H1 (cell line): ENCODE measurements at regions not wholly inside any gene's neighbourhood (a gene's known extent, or its start where the extent isn't known, plus 50 kb on each side); places are given as distances from the start of the nearest gene placed in this dataset.

Experiments
- ATF2 ChIP-seq: IDR thresholded peaks from 2 replicates; pipeline ENCODE4 v1.6.1; 2012; ENCODE audit warnings: low read length, inconsistent platforms
- BCL11A ChIP-seq, 2 experiments: IDR thresholded peaks; one replicate each; pipeline ENCODE4 v1.6.1; 2011; ENCODE audit warnings: low read depth in 2 of 2, low read length in 2 of 2, mild to moderate bottlenecking in 2 of 2
- BRCA1 ChIP-seq: IDR thresholded peaks from 2 replicates; pipeline ENCODE4 v1.6.1; 2012; ENCODE audit warnings: low read depth, low read length, improper control_type of control experiment
- CHD7 ChIP-seq: fragments of 300-600 bp; sonication (generic); IDR thresholded peaks from 2 replicates; pipeline ENCODE4 v1.7.1; 2012; ENCODE audit warnings: low read length, moderate library complexity, mild to moderate bottlenecking, inconsistent platforms; ENCODE audit not compliant: insufficient replicate concordance
- EGR1 ChIP-seq: IDR thresholded peaks from 2 replicates; pipeline ENCODE4 v1.6.1; 2011; ENCODE audit warnings: low read depth, low read length, borderline replicate concordance
- HDAC6 ChIP-seq: IDR thresholded peaks from one replicate; pipeline ENCODE4 v1.7.1; 2012; ENCODE audit warnings: low read depth, mild to moderate bottlenecking, inconsistent platforms, low read length, moderate library complexity
- SRF ChIP-seq: IDR thresholded peaks from 2 replicates; pipeline ENCODE4 v1.6.1; 2011; ENCODE audit warnings: mild to moderate bottlenecking, low read depth, low read length, moderate library complexity
- TEAD4 ChIP-seq: IDR thresholded peaks from 2 replicates; pipeline ENCODE4 v1.6.1; 2012; ENCODE audit warnings: low read depth, low read length, inconsistent platforms, mixed read lengths

- TF ChIP-seq CHD7, result no peak
- no peak for TF ChIP-seq BCL11A (IDR thresholded peaks at IDR 0.05; ENCODE audit: low read depth in 2 of 2, low read length in 2 of 2)
- no peak for TF ChIP-seq ATF2
- no peak for TF ChIP-seq SRF
- no peak for TF ChIP-seq BRCA1
- no peak for TF ChIP-seq TEAD4
- no peak for TF ChIP-seq HDAC6
- no peak for TF ChIP-seq EGR1
Observed at GRCh38 chr14:101173698-101174521, 270.4 kb upstream of the RTL1 start (continued).
